Activated CD4-positive, CD25-positive, alpha-beta regulatory T cell treated with anti-CD3 and anti-CD28 coated beads, Interleukin-2, amount 50 U/mL, for 72 hours (primary cell): ENCODE measurements at regions not wholly inside any gene's neighbourhood (a gene's known extent, or its start where the extent isn't known, plus 50 kb on each side); places are given as distances from the start of the nearest gene placed in this dataset.
"Not testable (repeated sequence)": the region's sequence is repeated elsewhere in the genome, so short reads cannot be mapped to it uniquely, and the experiment has no call there.

Experiments used
- DNase-seq: peaks from one replicate; pipeline ENCODE4 v3.0.0; 2021

- DNase-seq = no peak
These were observed 108.4 kb upstream of the EGLN3 start for GRCh38 chr14:34059037-34059924.

- DNase-seq = no peak
These were observed 107.6 kb upstream of the EGLN3 start for GRCh38 chr14:34058510-34058909.

DNA sequence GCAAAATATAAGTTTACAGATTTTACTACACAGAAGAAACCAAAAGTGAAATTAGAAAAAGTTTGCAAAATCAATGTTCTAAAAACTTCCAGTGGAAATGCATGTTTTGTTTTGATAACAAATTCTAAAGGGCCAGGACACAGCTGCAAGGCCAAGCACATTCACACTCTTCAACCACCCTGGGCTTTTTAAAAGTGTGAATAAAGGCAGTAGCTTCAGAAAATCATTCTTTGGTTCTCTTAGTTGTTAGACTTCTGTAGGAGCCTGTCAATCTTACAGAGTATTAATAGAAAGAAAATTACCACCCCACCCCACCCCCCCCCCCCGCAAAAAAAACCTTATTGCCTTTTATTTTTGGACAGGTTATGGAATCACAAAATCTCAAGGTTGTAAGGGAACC is 105.2 kb upstream of the EGLN3 start:
- DNase-seq = no peak

GRCh38 chr14:34055157-34055950 is 104.5 kb upstream of the EGLN3 start:
- no peak for DNase-seq

GRCh38 chr14:34053666-34054065 is 102.8 kb upstream of the EGLN3 start:
- DNase-seq = no peak

- DNase-seq = no peak
These were observed 101.8 kb upstream of the EGLN3 start for GRCh38 chr14:34052658-34053014.

GRCh38 chr14:34051966-34052657 is 101.2 kb upstream of the EGLN3 start:
- no peak for DNase-seq

DNA sequence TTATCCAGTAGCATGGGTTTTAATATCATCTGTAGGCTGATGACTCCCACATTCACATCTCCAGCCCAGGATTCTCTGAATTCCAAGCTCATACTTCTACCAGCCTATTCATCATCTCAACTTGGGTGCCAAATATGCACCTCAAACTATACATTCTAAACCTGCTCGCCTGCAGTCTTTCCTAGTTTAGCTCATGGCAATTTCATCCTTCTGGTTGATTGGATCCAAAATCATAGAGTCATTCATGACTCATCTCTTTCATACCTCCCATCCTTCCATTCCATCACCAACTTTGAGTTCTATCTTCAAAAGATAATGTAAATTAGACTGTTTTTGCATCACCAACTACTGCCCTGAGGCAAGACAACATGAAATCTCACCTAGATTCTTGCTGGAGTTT is 99.7 kb upstream of the EGLN3 start:
- no peak for DNase-seq

GRCh38 chr14:34049790-34050189 is 98.9 kb upstream of the EGLN3 start:
- no peak for DNase-seq

GRCh38 chr14:34049187-34049586 is 98.3 kb upstream of the EGLN3 start:
- DNase-seq = not testable (repeated sequence)

DNA sequence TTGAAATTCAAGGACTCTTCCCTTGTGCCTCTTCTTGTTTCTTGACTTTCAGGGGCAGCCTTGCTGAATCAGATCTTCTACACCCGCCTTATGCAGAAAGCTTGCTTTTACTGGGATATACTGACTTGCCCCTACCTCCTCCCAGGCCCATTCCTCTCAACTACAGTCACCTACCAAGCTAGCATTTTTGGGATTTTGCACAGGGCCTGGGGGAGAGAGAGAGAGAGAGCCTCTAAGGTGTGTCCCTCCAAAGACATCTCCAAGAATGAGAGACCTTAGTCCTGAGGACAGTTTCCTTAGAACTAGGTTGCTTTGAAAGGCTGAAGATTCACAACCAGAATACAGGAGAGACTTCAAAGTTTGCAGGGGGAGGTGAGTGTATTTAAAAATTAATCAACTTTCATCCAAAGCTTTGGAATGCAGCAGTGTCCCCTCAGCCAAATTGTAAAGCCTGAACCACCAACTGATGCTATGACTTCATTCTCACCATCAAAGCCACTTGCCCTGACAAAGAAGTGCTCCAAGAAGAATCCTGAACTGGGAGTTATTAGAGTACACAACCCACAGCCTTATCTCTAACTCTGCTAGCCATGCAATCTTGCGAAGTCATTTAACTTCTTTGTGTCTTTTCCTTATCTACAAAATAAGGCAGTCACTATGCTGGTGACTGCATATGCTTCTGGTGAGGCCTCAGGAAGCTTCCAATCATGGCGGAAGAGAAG is 96.1 kb upstream of the EGLN3 start:
- no peak for DNase-seq

GRCh38 chr14:34044666-34045306 is 93.9 kb upstream of the EGLN3 start:
- DNase-seq = no peak

GRCh38 chr14:34044373-34044637 is 93.4 kb upstream of the EGLN3 start:
- DNase-seq = no peak

DNA sequence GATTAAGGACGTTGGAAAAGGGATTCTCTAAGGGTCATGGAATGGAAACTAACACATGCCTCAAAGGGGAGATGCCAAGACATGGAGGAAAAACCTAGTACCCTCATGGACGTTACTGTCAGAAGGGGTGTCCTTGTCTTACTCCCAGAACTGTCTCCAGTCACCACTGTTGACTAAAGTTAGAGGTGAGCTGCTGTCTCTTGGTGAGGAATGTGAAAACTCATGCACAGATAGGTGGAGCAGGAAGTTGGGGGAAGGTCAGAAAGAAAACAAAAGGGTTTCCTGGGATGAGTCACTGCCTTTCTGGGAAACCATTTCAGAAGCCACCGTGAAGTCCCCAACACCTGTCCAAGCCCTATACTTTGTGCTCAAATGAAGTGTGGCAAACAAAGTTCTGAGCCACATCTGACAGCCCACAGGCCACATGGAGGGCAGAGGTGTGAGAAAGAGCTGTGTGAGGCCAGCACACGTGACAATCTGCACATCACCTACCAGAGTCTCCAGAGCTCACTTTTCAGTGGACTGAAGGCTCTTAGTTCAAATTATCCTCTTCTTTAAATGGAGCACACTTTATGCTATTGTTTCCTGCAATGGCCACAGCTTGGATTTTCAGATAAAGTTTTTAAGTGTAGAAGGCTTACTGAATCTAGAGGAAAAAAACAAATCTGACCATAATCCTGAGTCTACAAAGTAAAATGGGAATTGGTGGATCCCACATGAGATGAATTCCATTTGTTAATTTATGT is 92.9 kb upstream of the EGLN3 start:
- peak; percentile 54 for DNase-seq

DNA sequence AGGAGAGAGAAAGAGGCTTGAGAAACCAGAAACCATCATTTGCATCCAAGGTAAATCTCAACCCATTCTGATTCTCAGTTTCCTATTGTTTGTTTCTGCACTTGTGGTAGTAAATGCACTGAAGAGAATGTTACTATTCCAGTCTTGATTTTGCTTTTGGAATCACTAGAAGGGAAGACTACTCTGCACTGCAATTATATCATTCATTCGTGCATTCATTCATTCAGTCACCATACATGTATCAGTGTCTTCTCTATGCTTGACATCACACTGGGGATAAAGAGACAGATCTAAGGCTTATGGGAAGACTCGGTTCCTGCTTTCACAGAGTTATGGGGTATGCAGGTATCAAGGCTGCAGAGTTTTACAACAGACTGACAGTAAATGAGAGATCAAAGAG is 90.3 kb upstream of the EGLN3 start:
- DNase-seq = no peak

- no peak for DNase-seq
These were observed 89.9 kb upstream of the EGLN3 start for GRCh38 chr14:34040766-34041165.

- no peak for DNase-seq
These were observed 88.7 kb upstream of the EGLN3 start for GRCh38 chr14:34039428-34040047.

- DNase-seq = no peak
These were observed 87.6 kb upstream of the EGLN3 start for GRCh38 chr14:34038358-34039057.

- no peak for DNase-seq
These were observed 85.5 kb upstream of the EGLN3 start for GRCh38 chr14:34036319-34036766.

DNA sequence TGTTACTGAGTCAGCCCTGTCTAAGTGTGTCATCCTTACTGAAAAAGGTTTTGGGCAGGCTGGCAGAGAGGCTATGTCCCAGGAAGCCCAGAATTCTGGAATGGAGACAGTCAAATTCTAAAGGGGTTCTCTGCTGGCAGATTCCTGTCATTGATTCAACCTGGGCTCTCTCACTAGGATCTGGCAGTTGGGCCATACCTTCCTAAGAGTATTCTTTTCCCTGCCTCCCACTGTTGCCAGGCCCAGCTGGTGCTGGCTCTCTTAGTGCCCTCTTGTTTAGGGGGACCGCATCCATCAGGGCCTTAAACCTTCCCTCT is 85.0 kb upstream of the EGLN3 start:
- DNase-seq = no peak
